GM12865 (cell line): ENCODE measurements at regions not wholly inside any gene's neighbourhood (a gene's known extent, or its start where the extent isn't known, plus 50 kb on each side); places are given as distances from the start of the nearest gene placed in this dataset.
"Not testable (repeated sequence)": the region's sequence is repeated elsewhere in the genome, so short reads cannot be mapped to it uniquely, and the experiment has no call there.

Source experiments
- DNase-seq: peaks from one replicate; pipeline ENCODE4 v3.0.0; 2010; ENCODE audit warnings: low read depth
- H3K4me3 ChIP-seq: 2 replicates; pipeline ENCODE4 v1.5.1; 2011; ENCODE audit warnings: mild to moderate bottlenecking, low read depth, low read length, control low read depth
- CTCF ChIP-seq: IDR thresholded peaks from 2 replicates; pipeline ENCODE4 v1.5.1; 2011; ENCODE audit warnings: low read length, control low read depth, low read depth, inconsistent platforms; ENCODE audit not compliant: insufficient read depth; ENCODE audit errors: missing control alignments

- H3K4me3 ChIP-seq = no peak overlapping the region
- DNase-seq = no peak
- TF ChIP-seq CTCF = no peak
These were observed 1151.9 kb downstream of the SLITRK5 start for GRCh38 chr13:88823114-88823513.

- DNase-seq = no peak
- no peak for TF ChIP-seq CTCF
- no peak overlapping the region for H3K4me3 ChIP-seq
These were observed 1153.0 kb downstream of the SLITRK5 start for GRCh38 chr13:88824218-88824617.

- no peak for TF ChIP-seq CTCF
- H3K4me3 ChIP-seq = no peak overlapping the region
These were observed 1168.9 kb downstream of the SLITRK5 start for GRCh38 chr13:88840085-88840484.

GRCh38 chr13:88852293-88852692 lies 1181.1 kb downstream of the SLITRK5 start:
- DNase-seq, H3K4me3 ChIP-seq: not testable (repeated sequence)

More at GRCh38 chr13:88840085-88840484, 1168.9 kb downstream of the SLITRK5 start:
- DNase-seq = no peak

GRCh38 chr13:88857256-88857655 lies 1186.1 kb downstream of the SLITRK5 start:
- no peak overlapping the region for H3K4me3 ChIP-seq
- no peak for TF ChIP-seq CTCF
- no peak for DNase-seq

GRCh38 chr13:88862095-88862620 lies 1191.0 kb downstream of the SLITRK5 start:
- no peak overlapping the region for H3K4me3 ChIP-seq
- no peak for TF ChIP-seq CTCF
- no peak for DNase-seq

GRCh38 chr13:88863116-88863515 lies 1191.9 kb downstream of the SLITRK5 start:
- no peak overlapping the region for H3K4me3 ChIP-seq
- no peak for TF ChIP-seq CTCF
- DNase-seq = no peak
